ENCODE measurements at regions not wholly inside any gene's neighbourhood (a gene's known extent, or its start where the extent isn't known, plus 50 kb on each side); places are given as distances from the start of the nearest gene placed in this dataset.

DNA sequence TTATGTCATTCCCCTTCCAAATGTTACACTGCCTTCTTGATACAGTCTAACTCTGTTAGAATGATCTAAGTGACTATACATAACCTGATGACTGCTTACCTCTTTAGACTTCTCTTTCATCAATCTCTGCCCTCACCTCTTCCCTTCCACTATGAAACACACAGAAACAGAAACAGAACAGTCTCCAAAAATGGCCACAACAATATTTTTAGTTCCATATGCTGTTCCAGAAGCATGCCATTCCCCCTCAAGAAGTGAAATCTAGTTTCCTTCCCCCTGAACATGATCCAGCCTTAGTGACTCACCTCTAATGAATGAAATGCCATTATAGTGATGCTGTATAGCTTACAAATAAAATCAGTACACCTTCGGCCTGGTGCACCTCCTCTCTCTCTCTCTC is 229.3 kb upstream of the TENT5A start:
- TF ChIP-seq CEBPB (IDR thresholded peaks at IDR 0.05) (no peak), ZBTB7A (IDR thresholded peaks at IDR 0.05; ENCODE audit: low read depth) (no peak), TAF1 (IDR thresholded peaks at IDR 0.05; ENCODE audit: low read depth) (no peak), TEAD4 (IDR thresholded peaks at IDR 0.05) (no peak), TCF12 (IDR thresholded peaks at IDR 0.05; ENCODE audit: low read depth) (no peak), YY1 (IDR thresholded peaks at IDR 0.05; ENCODE audit: low read depth) (no peak), RAD21 (IDR thresholded peaks at IDR 0.05; ENCODE audit: low read depth) (no peak), EP300 (IDR thresholded peaks at IDR 0.05; ENCODE audit: borderline replicate concordance) (no peak), EGR1 (IDR thresholded peaks at IDR 0.05) (no peak), CREB1 (IDR thresholded peaks at IDR 0.05; ENCODE audit: low read depth) (no peak), FOXM1 (IDR thresholded peaks at IDR 0.05; ENCODE audit: borderline replicate concordance, low read depth) (no peak), NFIC (IDR thresholded peaks at IDR 0.05) (no peak)
- TF ChIP-seq, protein P1, sequence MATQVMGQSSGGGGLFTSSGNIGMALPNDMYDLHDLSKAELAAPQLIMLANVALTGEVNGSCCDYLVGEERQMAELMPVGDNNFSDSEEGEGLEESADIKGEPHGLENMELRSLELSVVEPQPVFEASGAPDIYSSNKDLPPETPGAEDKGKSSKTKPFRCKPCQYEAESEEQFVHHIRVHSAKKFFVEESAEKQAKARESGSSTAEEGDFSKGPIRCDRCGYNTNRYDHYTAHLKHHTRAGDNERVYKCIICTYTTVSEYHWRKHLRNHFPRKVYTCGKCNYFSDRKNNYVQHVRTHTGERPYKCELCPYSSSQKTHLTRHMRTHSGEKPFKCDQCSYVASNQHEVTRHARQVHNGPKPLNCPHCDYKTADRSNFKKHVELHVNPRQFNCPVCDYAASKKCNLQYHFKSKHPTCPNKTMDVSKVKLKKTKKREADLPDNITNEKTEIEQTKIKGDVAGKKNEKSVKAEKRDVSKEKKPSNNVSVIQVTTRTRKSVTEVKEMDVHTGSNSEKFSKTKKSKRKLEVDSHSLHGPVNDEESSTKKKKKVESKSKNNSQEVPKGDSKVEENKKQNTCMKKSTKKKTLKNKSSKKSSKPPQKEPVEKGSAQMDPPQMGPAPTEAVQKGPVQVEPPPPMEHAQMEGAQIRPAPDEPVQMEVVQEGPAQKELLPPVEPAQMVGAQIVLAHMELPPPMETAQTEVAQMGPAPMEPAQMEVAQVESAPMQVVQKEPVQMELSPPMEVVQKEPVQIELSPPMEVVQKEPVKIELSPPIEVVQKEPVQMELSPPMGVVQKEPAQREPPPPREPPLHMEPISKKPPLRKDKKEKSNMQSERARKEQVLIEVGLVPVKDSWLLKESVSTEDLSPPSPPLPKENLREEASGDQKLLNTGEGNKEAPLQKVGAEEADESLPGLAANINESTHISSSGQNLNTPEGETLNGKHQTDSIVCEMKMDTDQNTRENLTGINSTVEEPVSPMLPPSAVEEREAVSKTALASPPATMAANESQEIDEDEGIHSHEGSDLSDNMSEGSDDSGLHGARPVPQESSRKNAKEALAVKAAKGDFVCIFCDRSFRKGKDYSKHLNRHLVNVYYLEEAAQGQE (IDR thresholded peaks at IDR 0.05; ENCODE audit: low read depth): no peak
- TF ChIP-seq, protein P2, sequence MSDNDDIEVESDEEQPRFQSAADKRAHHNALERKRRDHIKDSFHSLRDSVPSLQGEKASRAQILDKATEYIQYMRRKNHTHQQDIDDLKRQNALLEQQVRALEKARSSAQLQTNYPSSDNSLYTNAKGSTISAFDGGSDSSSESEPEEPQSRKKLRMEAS (IDR thresholded peaks at IDR 0.05): no peak
- TF ChIP-seq, protein P3, sequence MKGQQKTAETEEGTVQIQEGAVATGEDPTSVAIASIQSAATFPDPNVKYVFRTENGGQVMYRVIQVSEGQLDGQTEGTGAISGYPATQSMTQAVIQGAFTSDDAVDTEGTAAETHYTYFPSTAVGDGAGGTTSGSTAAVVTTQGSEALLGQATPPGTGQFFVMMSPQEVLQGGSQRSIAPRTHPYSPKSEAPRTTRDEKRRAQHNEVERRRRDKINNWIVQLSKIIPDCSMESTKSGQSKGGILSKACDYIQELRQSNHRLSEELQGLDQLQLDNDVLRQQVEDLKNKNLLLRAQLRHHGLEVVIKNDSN (IDR thresholded peaks at IDR 0.05): no peak

DNA sequence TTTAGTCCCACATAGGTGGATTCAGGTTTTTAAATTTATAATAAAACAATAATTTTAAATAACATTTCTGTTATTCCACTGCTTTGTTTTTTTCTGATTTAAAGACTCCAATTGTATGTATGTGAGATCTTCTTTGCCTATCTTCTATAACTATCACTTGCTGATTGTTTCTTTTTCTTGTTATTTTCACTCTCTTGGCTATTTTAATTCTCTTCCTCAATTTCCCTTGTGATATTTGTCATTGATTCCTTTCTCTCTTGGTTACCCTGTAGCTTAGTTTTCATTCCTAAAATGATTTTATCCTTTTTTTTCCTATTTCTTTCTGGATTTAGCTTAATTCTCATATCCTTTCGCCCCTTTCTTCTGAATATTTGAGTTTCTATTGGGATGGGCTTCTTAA is 227.3 kb upstream of the TENT5A start:
- no peak for TF ChIP-seq TEAD4 (IDR thresholded peaks at IDR 0.05)
- no peak for TF ChIP-seq RAD21 (IDR thresholded peaks at IDR 0.05; ENCODE audit: low read depth)
- no peak for TF ChIP-seq EGR1 (IDR thresholded peaks at IDR 0.05)
- TF ChIP-seq ZBTB7A (IDR thresholded peaks at IDR 0.05; ENCODE audit: low read depth): no peak
- TF ChIP-seq FOXM1 (IDR thresholded peaks at IDR 0.05; ENCODE audit: borderline replicate concordance, low read depth): no peak
- TF ChIP-seq, protein P2 (IDR thresholded peaks at IDR 0.05): no peak
- TF ChIP-seq EP300 (IDR thresholded peaks at IDR 0.05; ENCODE audit: borderline replicate concordance): no peak
- TF ChIP-seq TAF1 (IDR thresholded peaks at IDR 0.05; ENCODE audit: low read depth): no peak
- TF ChIP-seq, protein P1 (IDR thresholded peaks at IDR 0.05; ENCODE audit: low read depth): no peak

DNA sequence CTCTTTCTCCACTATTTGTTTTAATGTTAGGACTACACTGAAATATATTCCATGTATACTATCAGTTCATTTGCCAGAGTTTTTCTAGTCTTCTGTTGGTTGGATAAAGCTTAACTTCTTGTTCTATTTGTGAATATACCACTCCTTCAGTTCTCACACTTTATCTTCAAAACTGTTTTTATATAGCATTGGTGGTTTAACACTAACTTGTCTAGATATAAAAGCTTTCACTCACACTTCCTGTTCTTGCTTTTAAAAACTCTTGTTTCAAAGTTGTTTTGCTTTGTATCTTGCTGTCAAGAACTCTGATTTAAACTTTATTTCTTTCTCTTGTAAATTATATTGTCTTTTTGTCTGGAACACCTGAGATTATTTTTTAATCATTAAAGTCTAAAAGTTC is 226.8 kb upstream of the TENT5A start:
- TF ChIP-seq, protein P3 (IDR thresholded peaks at IDR 0.05): no peak
- no peak for TF ChIP-seq ZBTB7A (IDR thresholded peaks at IDR 0.05; ENCODE audit: low read depth)
- TF ChIP-seq CEBPB (IDR thresholded peaks at IDR 0.05): no peak
- TF ChIP-seq TCF12 (IDR thresholded peaks at IDR 0.05; ENCODE audit: low read depth): no peak
- TF ChIP-seq TAF1 (IDR thresholded peaks at IDR 0.05; ENCODE audit: low read depth): no peak
- TF ChIP-seq YY1 (IDR thresholded peaks at IDR 0.05; ENCODE audit: low read depth): no peak
- no peak for TF ChIP-seq EGR1 (IDR thresholded peaks at IDR 0.05)
- TF ChIP-seq, protein P2 (IDR thresholded peaks at IDR 0.05): no peak
- TF ChIP-seq NFIC (IDR thresholded peaks at IDR 0.05): no peak
- TF ChIP-seq, protein P1 (IDR thresholded peaks at IDR 0.05; ENCODE audit: low read depth): no peak
- TF ChIP-seq RAD21 (IDR thresholded peaks at IDR 0.05; ENCODE audit: low read depth): no peak
- no peak for TF ChIP-seq CREB1 (IDR thresholded peaks at IDR 0.05; ENCODE audit: low read depth)
- TF ChIP-seq FOXM1 (IDR thresholded peaks at IDR 0.05; ENCODE audit: borderline replicate concordance, low read depth): no peak
- no peak for TF ChIP-seq EP300 (IDR thresholded peaks at IDR 0.05; ENCODE audit: borderline replicate concordance)
- TF ChIP-seq TEAD4 (IDR thresholded peaks at IDR 0.05): no peak

DNA sequence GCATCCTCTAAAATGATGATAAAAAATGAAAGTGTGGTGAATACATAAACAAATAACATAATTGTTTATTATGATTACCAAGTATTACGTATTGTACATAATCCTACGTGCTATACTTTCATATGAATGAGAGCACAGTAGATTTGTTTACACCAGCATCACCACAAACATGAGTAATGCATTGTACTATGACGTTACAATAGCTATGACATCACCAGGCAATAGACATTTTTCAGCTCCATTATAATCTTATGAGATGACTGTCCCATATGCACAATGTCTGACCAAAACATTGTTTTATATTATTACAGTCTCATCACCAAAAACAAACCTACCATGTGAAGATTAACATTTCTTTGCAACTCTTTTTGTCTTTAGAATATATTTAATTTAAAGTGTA is 225.7 kb upstream of the TENT5A start:
- no peak for TF ChIP-seq NFIC (IDR thresholded peaks at IDR 0.05)
- TF ChIP-seq RAD21 (IDR thresholded peaks at IDR 0.05; ENCODE audit: low read depth): no peak
- TF ChIP-seq, protein P2 (IDR thresholded peaks at IDR 0.05): no peak
- TF ChIP-seq ZBTB7A (IDR thresholded peaks at IDR 0.05; ENCODE audit: low read depth): no peak
- TF ChIP-seq TEAD4 (IDR thresholded peaks at IDR 0.05): no peak
